HFFc6 (cell line): ENCODE measurements at regions not wholly inside any gene's neighbourhood (a gene's known extent, or its start where the extent isn't known, plus 50 kb on each side); places are given as distances from the start of the nearest gene placed in this dataset.
A peak's percentile ranks its signal among the peaks of the same experiment; 100 is the strongest.

Experiments
- DNase-seq: peaks from one replicate; pipeline ENCODE4 v3.0.0-alpha.2; 2018
- H3K27ac Mint-ChIP-seq: 2 replicates; pipeline ENCODE4 v1.8.0; 2020; ENCODE audit warnings: mild to moderate bottlenecking, mixed read lengths
- H3K27me3 Mint-ChIP-seq: 2 replicates; pipeline ENCODE4 v1.8.0; 2021; ENCODE audit warnings: mild to moderate bottlenecking, moderate library complexity, mixed read lengths; ENCODE audit not compliant: insufficient read depth
- H3K36me3 Mint-ChIP-seq: 2 replicates; pipeline ENCODE4 v1.8.0; 2021; ENCODE audit warnings: low read depth, mixed read lengths
- H3K4me1 Mint-ChIP-seq: 2 replicates; pipeline ENCODE4 v1.8.0; 2020; ENCODE audit warnings: low read depth, mixed read lengths
- H3K4me3 Mint-ChIP-seq: 2 replicates; pipeline ENCODE4 v1.8.0; 2020; ENCODE audit warnings: mild to moderate bottlenecking, moderate library complexity, mixed read lengths
- H3K9me3 Mint-ChIP-seq: 2 replicates; pipeline ENCODE4 v1.8.0; 2020; ENCODE audit warnings: mild to moderate bottlenecking, mixed read lengths
- TF ChIP-seq, protein P1 (sequence below): fragments of 200-600 bp; sonication (generic); IDR thresholded peaks from 2 replicates; pipeline ENCODE4 v1.5.0; 2021; ENCODE audit warnings: antibody characterized with exemption, mild to moderate bottlenecking

DNA sequence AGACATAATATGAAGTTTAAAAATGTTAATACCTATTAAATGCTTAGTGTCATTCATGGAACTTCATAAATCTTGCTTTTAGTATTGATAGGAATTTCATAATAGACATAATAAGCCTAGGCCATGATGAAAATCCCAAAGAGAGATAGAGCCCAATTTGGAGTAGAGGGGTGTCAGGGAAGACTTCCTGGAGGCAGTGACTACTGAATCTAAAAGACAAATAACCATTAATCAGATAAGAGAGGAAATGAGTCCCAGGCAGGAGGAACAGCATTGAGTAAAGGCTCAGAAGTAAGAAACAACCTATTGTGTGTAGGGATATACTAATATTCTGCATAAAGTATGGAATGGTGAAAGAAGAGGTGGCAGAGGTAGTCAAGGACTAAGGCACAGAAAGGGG, 126.9 kb upstream of the MRPS22 start:
- H3K36me3 Mint-ChIP-seq, result no peaks in the 10 kb centered on the region
- DNase-seq, result no peak
- peaks cover 6% of the 10 kb centered on the region; the same call in 1 of the 2 replicates for H3K4me1 Mint-ChIP-seq
- H3K4me3 Mint-ChIP-seq, result no peak overlapping the region
- H3K27me3 Mint-ChIP-seq, result peaks cover 3% of the 10 kb centered on the region
- TF ChIP-seq, protein P1, sequence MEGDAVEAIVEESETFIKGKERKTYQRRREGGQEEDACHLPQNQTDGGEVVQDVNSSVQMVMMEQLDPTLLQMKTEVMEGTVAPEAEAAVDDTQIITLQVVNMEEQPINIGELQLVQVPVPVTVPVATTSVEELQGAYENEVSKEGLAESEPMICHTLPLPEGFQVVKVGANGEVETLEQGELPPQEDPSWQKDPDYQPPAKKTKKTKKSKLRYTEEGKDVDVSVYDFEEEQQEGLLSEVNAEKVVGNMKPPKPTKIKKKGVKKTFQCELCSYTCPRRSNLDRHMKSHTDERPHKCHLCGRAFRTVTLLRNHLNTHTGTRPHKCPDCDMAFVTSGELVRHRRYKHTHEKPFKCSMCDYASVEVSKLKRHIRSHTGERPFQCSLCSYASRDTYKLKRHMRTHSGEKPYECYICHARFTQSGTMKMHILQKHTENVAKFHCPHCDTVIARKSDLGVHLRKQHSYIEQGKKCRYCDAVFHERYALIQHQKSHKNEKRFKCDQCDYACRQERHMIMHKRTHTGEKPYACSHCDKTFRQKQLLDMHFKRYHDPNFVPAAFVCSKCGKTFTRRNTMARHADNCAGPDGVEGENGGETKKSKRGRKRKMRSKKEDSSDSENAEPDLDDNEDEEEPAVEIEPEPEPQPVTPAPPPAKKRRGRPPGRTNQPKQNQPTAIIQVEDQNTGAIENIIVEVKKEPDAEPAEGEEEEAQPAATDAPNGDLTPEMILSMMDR, result no peak
- H3K9me3 Mint-ChIP-seq, result no peaks in the 10 kb centered on the region; the same call in 1 of the 2 replicates
- no peak overlapping the region for H3K27ac Mint-ChIP-seq

DNA sequence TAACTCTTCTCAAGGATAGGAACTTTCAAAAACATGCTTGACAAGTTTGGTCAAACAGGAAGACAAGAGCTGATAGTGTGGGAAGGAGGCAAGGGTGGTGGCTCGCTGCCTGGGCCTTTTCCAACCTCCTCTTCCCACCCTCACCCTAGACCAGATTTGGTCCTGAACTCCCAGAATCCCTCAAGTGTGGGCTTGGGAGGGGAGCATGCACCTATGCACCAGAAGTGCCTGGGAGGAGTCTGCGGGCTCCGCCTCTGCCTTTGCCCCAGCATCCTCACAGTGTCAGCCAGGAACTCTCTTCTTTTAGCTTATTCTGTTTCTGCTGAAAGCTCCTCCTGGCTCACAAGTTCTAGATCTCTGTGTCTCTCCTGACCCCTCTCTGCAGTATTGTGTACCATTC, 126.2 kb upstream of the MRPS22 start:
- H3K9me3 Mint-ChIP-seq, result no peaks in the 10 kb centered on the region; the same call in 1 of the 2 replicates
- H3K4me1 Mint-ChIP-seq, result peaks cover 6% of the 10 kb centered on the region; the same call in 1 of the 2 replicates
- no peak for DNase-seq
- peaks cover 3% of the 10 kb centered on the region for H3K27me3 Mint-ChIP-seq
- H3K27ac Mint-ChIP-seq, result no peak overlapping the region
- no peaks in the 10 kb centered on the region for H3K36me3 Mint-ChIP-seq
- TF ChIP-seq, protein P1, result no peak
- H3K4me3 Mint-ChIP-seq, result no peak overlapping the region

DNA sequence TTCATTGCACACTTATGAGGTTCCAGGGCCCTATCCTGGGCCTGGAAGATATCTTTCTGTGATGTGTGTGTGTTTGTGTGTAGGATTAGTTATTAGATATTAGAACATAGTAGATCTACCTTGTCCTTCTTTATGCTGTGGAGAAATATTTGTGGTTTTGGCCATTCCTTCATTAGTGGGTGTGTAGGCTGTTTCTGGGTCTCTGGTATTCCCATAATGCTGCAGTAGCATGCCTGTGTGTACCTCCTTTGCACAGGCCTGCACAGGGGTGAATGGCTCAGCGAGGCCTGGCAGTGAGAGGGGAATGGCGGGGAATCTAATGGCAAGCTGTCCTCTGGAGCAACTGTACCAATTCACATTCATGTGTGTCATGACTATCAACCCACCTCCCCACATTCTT, 125.8 kb upstream of the MRPS22 start:
- peak; percentile 10 for DNase-seq
- H3K36me3 Mint-ChIP-seq, result no peaks in the 10 kb centered on the region
- peaks cover 6% of the 10 kb centered on the region; the same call in 1 of the 2 replicates for H3K4me1 Mint-ChIP-seq
- no peak overlapping the region for H3K27ac Mint-ChIP-seq
- H3K9me3 Mint-ChIP-seq, result no peaks in the 10 kb centered on the region; the same call in 1 of the 2 replicates
- H3K27me3 Mint-ChIP-seq, result peaks cover 3% of the 10 kb centered on the region
- no peak overlapping the region for H3K4me3 Mint-ChIP-seq
- TF ChIP-seq, protein P1, result no peak

DNA sequence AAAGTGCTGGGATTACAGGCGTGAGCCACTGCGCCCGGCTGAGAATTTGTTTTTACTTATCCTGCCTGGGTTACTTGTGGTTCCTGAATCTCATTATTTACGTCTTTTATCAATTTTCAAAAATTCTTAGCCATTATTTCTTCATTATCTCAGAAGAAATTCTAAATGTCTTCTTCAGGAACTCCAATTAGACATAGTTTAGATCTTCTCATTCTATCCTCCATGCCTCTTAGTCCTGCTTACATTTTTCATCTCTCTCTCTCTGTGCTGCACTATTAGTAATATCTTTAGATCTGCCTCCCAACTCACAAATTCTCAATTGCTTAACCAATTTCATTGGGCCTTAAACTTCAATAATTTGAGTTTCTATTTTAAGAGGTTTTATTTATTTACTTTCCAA, 124.4 kb upstream of the MRPS22 start:
- Mint-ChIP-seq H3K4me1 (peaks cover 6% of the 10 kb centered on the region; the same call in 1 of the 2 replicates), H3K36me3 (no peaks in the 10 kb centered on the region), H3K4me3 (no peak overlapping the region), H3K27me3 (peaks cover 3% of the 10 kb centered on the region), H3K27ac (no peak overlapping the region), H3K9me3 (no peaks in the 10 kb centered on the region; the same call in 1 of the 2 replicates)
- DNase-seq, result no peak
- TF ChIP-seq, protein P1, result no peak

DNA sequence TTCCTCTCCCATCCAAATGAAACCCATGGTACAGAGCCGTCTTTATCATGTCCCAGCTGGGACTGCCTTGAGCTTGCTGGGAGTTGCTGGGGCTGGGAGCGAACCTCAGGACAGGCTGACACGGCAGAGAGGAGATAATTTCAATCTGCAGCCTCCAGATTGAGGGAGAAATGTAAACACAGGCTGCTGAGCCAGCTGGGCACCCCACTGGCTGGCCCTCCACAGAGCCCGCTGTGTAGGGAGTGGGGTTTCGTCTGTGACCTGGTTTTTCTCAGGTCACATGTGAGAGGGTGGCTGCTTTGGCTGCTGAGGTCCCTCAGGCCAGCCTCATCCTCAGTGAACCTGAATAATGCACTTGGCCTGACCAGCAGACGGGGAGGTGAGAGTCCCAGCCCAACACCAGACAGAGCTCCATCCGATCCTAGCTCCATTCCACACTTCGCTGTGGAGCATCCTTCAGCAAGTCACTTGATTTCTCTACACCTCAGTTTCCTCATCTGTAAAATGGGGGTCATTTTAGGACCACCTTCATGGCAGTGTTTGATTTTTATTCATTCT, 121.6 kb upstream of the MRPS22 start:
- Mint-ChIP-seq H3K36me3 (no peaks in the 10 kb centered on the region), H3K27me3 (peaks cover 5% of the 10 kb centered on the region), H3K27ac (no peak overlapping the region), H3K4me3 (no peak overlapping the region), H3K4me1 (peaks cover 34% of the 10 kb centered on the region), H3K9me3 (no peaks in the 10 kb centered on the region; the same call in 1 of the 2 replicates)
- TF ChIP-seq, protein P1, result no peak
- no peak for DNase-seq
